Upper lobe of left lung (tissue), 4 donors: ENCODE measurements at regions not wholly inside any gene's neighbourhood (a gene's known extent, or its start where the extent isn't known, plus 50 kb on each side); places are given as distances from the start of the nearest gene placed in this dataset.

Experiments
- CTCF ChIP-seq, 6 experiments: fragments of 450-650 bp in 4 of 6; fragments of 200-600 bp in 2 of 6; sonication (generic) in 2 of 6; IDR thresholded peaks; one replicate each; pipeline ENCODE4 v1.5.1; 2016 to 2019; ENCODE audit warnings: antibody characterized with exemption in 6 of 6
- EP300 ChIP-seq, 4 donors: sonication (generic); formaldehyde crosslinking; IDR thresholded peaks; one replicate each; pipeline ENCODE4 v1.5.1; 2017; ENCODE audit warnings: antibody characterized with exemption in 4 of 4, control low read depth in 2 of 4
- POLR2A ChIP-seq, 4 donors: fragments of 450-650 bp; IDR thresholded peaks; one replicate each; pipeline ENCODE4 v1.5.1; 2016 to 2017; ENCODE audit warnings: antibody characterized with exemption in 4 of 4, mild to moderate bottlenecking in 2 of 4
- POLR2AphosphoS5 ChIP-seq, 2 donors: sonication (generic); formaldehyde crosslinking; IDR thresholded peaks; one replicate each; pipeline ENCODE4 v1.5.1; 2017; ENCODE audit warnings: antibody characterized with exemption in 2 of 2

GRCh38 chr1:193566735-193567134 is 380.3 kb upstream of the B3GALT2 start:
- TF ChIP-seq CTCF (IDR thresholded peaks at IDR 0.05) (no peak), EP300 (IDR thresholded peaks at IDR 0.05) (no peak), POLR2AphosphoS5 (IDR thresholded peaks at IDR 0.05) (no peak), POLR2A (IDR thresholded peaks at IDR 0.05) (no peak)
